SK-N-SH treated with all-trans-retinoic acid at 6 μM for 48 hours (cell line): ENCODE measurements at regions not wholly inside any gene's neighbourhood (a gene's known extent, or its start where the extent isn't known, plus 50 kb on each side); places are given as distances from the start of the nearest gene placed in this dataset.

Experiments used
- ARNTL ChIP-seq: fragments of 450-650 bp; formaldehyde crosslinking; IDR thresholded peaks from 2 replicates; pipeline ENCODE4 v1.5.0; 2020; ENCODE audit warnings: low read depth, mild to moderate bottlenecking, moderate library complexity, borderline replicate concordance
- BACH2 ChIP-seq: fragments of 250-450 bp; sonication (Bioruptor Pico); IDR thresholded peaks from 2 replicates; pipeline ENCODE4 v1.9.0; 2021; ENCODE audit warnings: mild to moderate bottlenecking, borderline replicate concordance
- ISL1 ChIP-seq: fragments of 250-450 bp; sonication (Bioruptor Pico); IDR thresholded peaks from 2 replicates; pipeline ENCODE4 v2.1.2; 2022; ENCODE audit warnings: mild to moderate bottlenecking, moderate library complexity
- OSR1 ChIP-seq: fragments of 250-450 bp; sonication (Bioruptor Pico); IDR thresholded peaks from 2 replicates; pipeline ENCODE4 v1.8.0; 2022; ENCODE audit warnings: moderate library complexity, mild to moderate bottlenecking, inconsistent platforms
- PATZ1 ChIP-seq: fragments of 250-450 bp; sonication (Bioruptor Pico); IDR thresholded peaks from 2 replicates; pipeline ENCODE4 v1.8.0; 2020; ENCODE audit warnings: mild to moderate bottlenecking, moderate library complexity, borderline replicate concordance
- PPARA ChIP-seq: fragments of 250-450 bp; sonication (Bioruptor Pico); IDR thresholded peaks from 2 replicates; pipeline ENCODE4 v1.5.0; 2020; ENCODE audit warnings: mild to moderate bottlenecking, borderline replicate concordance
- RARB ChIP-seq: fragments of 250-450 bp; sonication (Bioruptor Pico); IDR thresholded peaks from 2 replicates; pipeline ENCODE4 v1.8.0; 2021; ENCODE audit warnings: mild to moderate bottlenecking, moderate library complexity
- SNAI2 ChIP-seq: fragments of 250-450 bp; sonication (Bioruptor Pico); IDR thresholded peaks from 2 replicates; pipeline ENCODE4 v1.5.0; 2020; ENCODE audit warnings: mild to moderate bottlenecking, moderate library complexity
- TCF4 ChIP-seq: fragments of 250-450 bp; sonication (Bioruptor Pico); IDR thresholded peaks from 2 replicates; pipeline ENCODE4 v1.8.0; 2021; ENCODE audit warnings: mild to moderate bottlenecking, moderate library complexity, borderline replicate concordance
- ZFP3 ChIP-seq: fragments of 250-450 bp; sonication (Bioruptor Pico); IDR thresholded peaks from 2 replicates; pipeline ENCODE4 v1.5.0; 2020; ENCODE audit warnings: mild to moderate bottlenecking, moderate library complexity
- ZFP30 ChIP-seq: fragments of 450-650 bp; formaldehyde crosslinking; IDR thresholded peaks from 2 replicates; pipeline ENCODE4 v1.5.0; 2022; ENCODE audit warnings: mild to moderate bottlenecking, moderate library complexity
- ZNF565 ChIP-seq: fragments of 450-650 bp; formaldehyde crosslinking; conservative IDR thresholded peaks from 2 replicates; pipeline ENCODE4 v1.5.0; 2020; ENCODE audit warnings: low read depth, mild to moderate bottlenecking, moderate library complexity
- ZNF8 ChIP-seq: fragments of 450-650 bp; formaldehyde crosslinking; IDR thresholded peaks from 2 replicates; pipeline ENCODE4 v1.5.0; 2020; ENCODE audit warnings: mild to moderate bottlenecking, moderate library complexity
- TF ChIP-seq, protein P1 (sequence below): fragments of 250-450 bp; sonication (Bioruptor Pico); IDR thresholded peaks from 2 replicates; pipeline ENCODE4 v1.5.1; 2020; ENCODE audit warnings: low read depth, mild to moderate bottlenecking, moderate library complexity

- TF ChIP-seq ZFP30 (CRISPR knock-in tag) (no peak), SNAI2 (CRISPR knock-in tag) (no peak), OSR1 (no peak), ZNF8 (CRISPR knock-in tag) (no peak), RARB (no peak), TCF4 (CRISPR knock-in tag) (no peak), ZFP3 (CRISPR knock-in tag) (no peak), ISL1 (CRISPR knock-in tag) (no peak), PPARA (no peak), PATZ1 (no peak), ZNF565 (CRISPR knock-in tag) (no peak), BACH2 (CRISPR knock-in tag) (no peak), ARNTL (no peak)
- TF ChIP-seq, protein P1, sequence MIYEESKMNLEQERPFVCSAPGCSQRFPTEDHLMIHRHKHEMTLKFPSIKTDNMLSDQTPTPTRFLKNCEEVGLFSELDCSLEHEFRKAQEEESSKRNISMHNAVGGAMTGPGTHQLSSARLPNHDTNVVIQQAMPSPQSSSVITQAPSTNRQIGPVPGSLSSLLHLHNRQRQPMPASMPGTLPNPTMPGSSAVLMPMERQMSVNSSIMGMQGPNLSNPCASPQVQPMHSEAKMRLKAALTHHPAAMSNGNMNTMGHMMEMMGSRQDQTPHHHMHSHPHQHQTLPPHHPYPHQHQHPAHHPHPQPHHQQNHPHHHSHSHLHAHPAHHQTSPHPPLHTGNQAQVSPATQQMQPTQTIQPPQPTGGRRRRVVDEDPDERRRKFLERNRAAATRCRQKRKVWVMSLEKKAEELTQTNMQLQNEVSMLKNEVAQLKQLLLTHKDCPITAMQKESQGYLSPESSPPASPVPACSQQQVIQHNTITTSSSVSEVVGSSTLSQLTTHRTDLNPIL (CRISPR knock-in tag) = no peak
These were observed 135.5 kb upstream of the CRHR1 start for GRCh38 chr17:45648642-45649041.
